Esophagus squamous epithelium (tissue), 4 donors: ENCODE measurements at regions not wholly inside any gene's neighbourhood (a gene's known extent, or its start where the extent isn't known, plus 50 kb on each side); places are given as distances from the start of the nearest gene placed in this dataset.

Source experiments
- CTCF ChIP-seq, 6 experiments: fragments of 450-650 bp in 4 of 6; fragments of 200-600 bp in 2 of 6; sonication (generic) in 2 of 6; IDR thresholded peaks; one replicate each; pipeline ENCODE4 v1.5.1; 2016 to 2019; ENCODE audit warnings: antibody characterized with exemption in 6 of 6, mild to moderate bottlenecking in 4 of 6, moderate library complexity in 4 of 6
- POLR2A ChIP-seq, 4 donors: fragments of 450-650 bp; IDR thresholded peaks; one replicate each; pipeline ENCODE4 v1.6.1; 2017; ENCODE audit warnings: antibody characterized with exemption in 4 of 4, mild to moderate bottlenecking in 4 of 4, moderate library complexity in 3 of 4

- TF ChIP-seq CTCF (IDR thresholded peaks at IDR 0.05) = no peak
- no peak for TF ChIP-seq POLR2A (IDR thresholded peaks at IDR 0.05)
These were observed 233.5 kb upstream of the PCSK5 start for GRCh38 chr9:75657015-75657414.
